Right lobe of liver (tissue), 6 donors: ENCODE measurements at regions not wholly inside any gene's neighbourhood (a gene's known extent, or its start where the extent isn't known, plus 50 kb on each side); places are given as distances from the start of the nearest gene placed in this dataset.

Experiments used
- ATAC-seq, 4 donors: fragments of 200-7000 bp; cut with Tn5 transposase; one replicate each; pipeline ENCODE4 v1.9.1; 2020; ENCODE audit warnings: mild to moderate bottlenecking in 4 of 4, moderate library complexity in 4 of 4
- DNase-seq, 3 donors: peaks; one replicate each; pipeline ENCODE4 v3.0.0-alpha.2; 2020
- H3K27ac ChIP-seq, 3 donors: fragments of 200-600 bp; one replicate each; pipeline ENCODE4 v1.8.0; 2022
- H3K27me3 ChIP-seq, 2 donors: fragments of 200-600 bp; one replicate each; pipeline ENCODE4 v1.8.0; 2022
- H3K36me3 ChIP-seq, 4 donors: fragments of 200-600 bp; sonication (generic) in 1 of 4; one replicate each; pipeline versions ENCODE4 v1.5.1 to v1.8.0; 2017 to 2022; ENCODE audit warnings: control low read depth in 1 of 4
- H3K4me1 ChIP-seq, 4 donors: fragments of 200-600 bp; sonication (generic) in 1 of 4; one replicate each; pipeline versions ENCODE4 v1.5.1 to v1.8.0; 2017 to 2022; ENCODE audit warnings: control low read depth in 1 of 4
- H3K4me3 ChIP-seq, 3 donors: fragments of 200-600 bp; one replicate each; pipeline ENCODE4 v1.8.0; 2022
- H3K9me3 ChIP-seq, 4 donors: fragments of 200-600 bp; sonication (generic) in 1 of 4; one replicate each; pipeline versions ENCODE4 v1.5.1 to v1.8.0; 2017 to 2022; ENCODE audit warnings: control low read depth in 1 of 4
- POLR2A ChIP-seq: fragments of 450-650 bp; IDR thresholded peaks from one replicate; pipeline ENCODE4 v1.6.1; 2017; ENCODE audit warnings: antibody characterized with exemption, mild to moderate bottlenecking
- WGBS: methylation state at CpG from one replicate; pipeline ENCODE4 v1.1.6; 2018; ENCODE audit warnings: low coverage, low lambda C conversion rate; ENCODE audit not compliant: insufficient coverage; ENCODE audit errors: missing lambda C conversion rate; 5-methylcytosine and 5-hydroxymethylcytosine counted together
- intact Hi-C, 2 donors: fragments of 100-400 bp; cut with DNase I; formaldehyde crosslinking; loops; one replicate each; pipeline versions ENCODE4 v1.11.2 to v1.14.1; 2022
- TF ChIP-seq, protein P1 (sequence below), 4 donors: fragments of 200-600 bp in 3 of 4; fragments of 450-650 bp in 1 of 4; IDR thresholded peaks; one replicate each; pipeline versions ENCODE4 v1.5.1 to v1.8.0; 2016 to 2022; ENCODE audit warnings: antibody characterized with exemption in 4 of 4, mild to moderate bottlenecking in 2 of 4
- donor health status: DM: no; HTN: yes; CAD: no.
- donor health status: DM: no; HTN: no; CAD: no.
- donor health status: DM: no; HTN: no; CAD: no.
- donor health status: DM: no; HTN: yes; CAD: no.
- donor health status: DM: no; HTN: yes; CAD: no.

GRCh38 chr13:84082462-84082861, 200.2 kb upstream of the SLITRK1 start:
- intact Hi-C loops = no loop called here
- no peak for DNase-seq
- H3K27me3 ChIP-seq = no peaks in the 10 kb centered on the region
- no peak overlapping the region for H3K27ac ChIP-seq
- no peak for TF ChIP-seq POLR2A
- TF ChIP-seq, protein P1, sequence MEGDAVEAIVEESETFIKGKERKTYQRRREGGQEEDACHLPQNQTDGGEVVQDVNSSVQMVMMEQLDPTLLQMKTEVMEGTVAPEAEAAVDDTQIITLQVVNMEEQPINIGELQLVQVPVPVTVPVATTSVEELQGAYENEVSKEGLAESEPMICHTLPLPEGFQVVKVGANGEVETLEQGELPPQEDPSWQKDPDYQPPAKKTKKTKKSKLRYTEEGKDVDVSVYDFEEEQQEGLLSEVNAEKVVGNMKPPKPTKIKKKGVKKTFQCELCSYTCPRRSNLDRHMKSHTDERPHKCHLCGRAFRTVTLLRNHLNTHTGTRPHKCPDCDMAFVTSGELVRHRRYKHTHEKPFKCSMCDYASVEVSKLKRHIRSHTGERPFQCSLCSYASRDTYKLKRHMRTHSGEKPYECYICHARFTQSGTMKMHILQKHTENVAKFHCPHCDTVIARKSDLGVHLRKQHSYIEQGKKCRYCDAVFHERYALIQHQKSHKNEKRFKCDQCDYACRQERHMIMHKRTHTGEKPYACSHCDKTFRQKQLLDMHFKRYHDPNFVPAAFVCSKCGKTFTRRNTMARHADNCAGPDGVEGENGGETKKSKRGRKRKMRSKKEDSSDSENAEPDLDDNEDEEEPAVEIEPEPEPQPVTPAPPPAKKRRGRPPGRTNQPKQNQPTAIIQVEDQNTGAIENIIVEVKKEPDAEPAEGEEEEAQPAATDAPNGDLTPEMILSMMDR (IDR thresholded peaks at IDR 0.05) = no peak
- H3K4me3 ChIP-seq = no peak overlapping the region
- no peaks in the 10 kb centered on the region for H3K36me3 ChIP-seq
- H3K4me1 ChIP-seq = no peaks in the 10 kb centered on the region
- no peak for ATAC-seq
- WGBS = 49% methylated on average over 4 of the region's 4 CpGs
- no peaks in the 10 kb centered on the region for H3K9me3 ChIP-seq

DNA sequence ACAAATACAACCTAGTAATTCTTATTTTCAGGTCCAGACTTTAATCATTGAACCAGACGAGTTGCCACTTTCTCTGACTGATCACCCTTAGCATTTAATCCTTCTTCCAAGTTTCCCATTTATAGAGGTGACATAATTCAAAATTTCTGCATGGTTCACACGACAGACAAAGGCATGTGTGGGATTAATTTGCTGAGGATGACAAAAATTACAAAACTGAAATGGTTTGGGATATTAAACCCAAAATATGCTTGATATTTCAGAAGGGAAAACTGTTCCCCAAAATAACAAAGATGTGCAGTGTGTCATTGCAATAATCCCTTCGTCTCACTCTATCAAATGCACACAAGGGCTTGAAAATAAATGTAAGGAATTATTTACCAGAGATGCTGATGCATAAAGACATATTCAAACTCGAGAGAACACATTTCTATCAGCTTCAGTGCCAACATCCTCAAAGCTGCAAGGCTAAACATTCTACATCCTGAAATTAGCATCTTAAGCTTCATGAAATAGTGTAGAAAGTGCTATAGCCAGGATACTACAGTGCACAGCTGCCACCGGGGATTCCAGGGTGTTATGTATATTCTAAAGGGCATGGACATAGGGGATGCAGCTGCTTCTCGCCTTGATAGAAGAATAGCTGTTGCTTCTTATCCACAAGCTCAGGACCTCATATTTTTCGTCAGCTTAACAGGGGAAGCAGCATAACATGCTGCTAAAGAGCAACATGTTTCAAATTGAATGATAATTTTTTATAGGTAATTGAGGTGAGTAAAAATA, 198.7 kb upstream of the SLITRK1 start:
- 26% methylated on average over 7 of the region's 7 CpGs for WGBS
- intact Hi-C loops = no loop called here
- H3K9me3 ChIP-seq = no peaks in the 10 kb centered on the region

GRCh38 chr13:84077271-84077670, 195.0 kb upstream of the SLITRK1 start:
- DNase-seq = no peak
- no peak overlapping the region for H3K27ac ChIP-seq

More for the DNA sequence above, 198.7 kb upstream of the SLITRK1 start:
- no peaks in the 10 kb centered on the region for H3K27me3 ChIP-seq
- no peaks in the 10 kb centered on the region for H3K4me1 ChIP-seq
- TF ChIP-seq, protein P1 (IDR thresholded peaks at IDR 0.05) = no peak
- no peak for TF ChIP-seq POLR2A
- no peak overlapping the region for H3K27ac ChIP-seq
- no peak for DNase-seq
- no peak overlapping the region for H3K4me3 ChIP-seq
- ATAC-seq = no peak
- H3K36me3 ChIP-seq = no peaks in the 10 kb centered on the region

DNA sequence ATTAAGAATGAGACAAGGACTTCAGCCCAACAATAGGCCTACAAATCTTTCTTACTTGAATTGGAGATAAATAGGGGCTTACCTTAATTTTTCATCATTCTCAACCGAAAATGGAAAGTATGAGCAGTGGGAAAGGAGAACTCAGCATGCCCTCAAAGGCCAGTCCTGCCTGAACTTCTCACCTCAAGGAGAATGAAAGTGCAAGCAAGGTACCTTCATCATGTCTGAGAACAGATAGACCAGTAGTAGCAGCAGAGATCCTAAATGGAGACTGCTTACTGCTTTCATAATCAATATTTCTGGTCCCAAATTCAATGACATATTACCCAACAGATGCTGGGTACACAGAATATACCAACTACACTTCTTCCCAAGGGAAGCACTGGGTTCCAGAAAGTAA, 194.0 kb upstream of the SLITRK1 start:
- intact Hi-C loops = no loop called here
- no peak overlapping the region for H3K27ac ChIP-seq
- no peak overlapping the region for H3K4me3 ChIP-seq
- TF ChIP-seq, protein P1 (IDR thresholded peaks at IDR 0.05) = no peak
- no peak for TF ChIP-seq POLR2A
- H3K27me3 ChIP-seq = no peaks in the 10 kb centered on the region
- no peak for DNase-seq
- no peaks in the 10 kb centered on the region for H3K9me3 ChIP-seq
- WGBS = 21% methylated on average over 1 of the region's 1 CpG
- H3K4me1 ChIP-seq = no peaks in the 10 kb centered on the region
- H3K36me3 ChIP-seq = no peaks in the 10 kb centered on the region
- no peak for ATAC-seq

More at GRCh38 chr13:84077271-84077670, 195.0 kb upstream of the SLITRK1 start:
- H3K4me3 ChIP-seq = no peak overlapping the region
- no peaks in the 10 kb centered on the region for H3K27me3 ChIP-seq
- H3K4me1 ChIP-seq = no peaks in the 10 kb centered on the region
- intact Hi-C loops = no loop called here
- H3K36me3 ChIP-seq = no peaks in the 10 kb centered on the region
- H3K9me3 ChIP-seq = no peaks in the 10 kb centered on the region
- ATAC-seq = no peak
- TF ChIP-seq POLR2A = no peak
- TF ChIP-seq, protein P1 (IDR thresholded peaks at IDR 0.05) = no peak
